ENCODE measurements at regions not wholly inside any gene's neighbourhood (a gene's known extent, or its start where the extent isn't known, plus 50 kb on each side); places are given as distances from the start of the nearest gene placed in this dataset.

GRCh38 chr5:123882319-123882964 is 370.5 kb downstream of the CSNK1G3 start (continued):
- TF ChIP-seq SP4 (IDR thresholded peaks at IDR 0.05; ENCODE audit: low read length) = no peak
- TF ChIP-seq SIN3A (conservative IDR thresholded peaks at IDR 0.05 in 1 of 2, IDR thresholded peaks at IDR 0.05 in 1 of 2; ENCODE audit: low read depth in 1 of 2, low read length in 2 of 2) = no peak
- no peak for TF ChIP-seq CBX5 (IDR thresholded peaks at IDR 0.05; ENCODE audit: low read depth, low read length)

All from H1 (cell line).